ENCODE measurements at regions not wholly inside any gene's neighbourhood (a gene's known extent, or its start where the extent isn't known, plus 50 kb on each side); places are given as distances from the start of the nearest gene placed in this dataset.

- H3K79me2 ChIP-seq (ENCODE audit: insufficient read depth, low read length) = no peaks in the 10 kb centered on the region
- H3K9me3 Mint-ChIP-seq = no peaks in the 10 kb centered on the region; a peak in 1 of 5 replicates
Measured at GRCh38 chr9:21684231-21684630, 118.2 kb upstream of the MTAP start.

More at GRCh38 chr9:21684231-21684630, 118.2 kb upstream of the MTAP start:
- Histone ChIP-seq H3K18ac (ENCODE audit: insufficient read length, low read depth, low read length) (no peak overlapping the region), H3K4me2 (ENCODE audit: insufficient read depth, insufficient read length, low read length) (no peak overlapping the region), H3K56ac (ENCODE audit: insufficient read length, low read depth, low read length) (no peak overlapping the region), H2BK12ac (ENCODE audit: insufficient read length, low read depth, low read length) (no peak overlapping the region), H2AFZ (ENCODE audit: low read length) (no peak overlapping the region), H2BK20ac (ENCODE audit: low read depth, low read length, poor library complexity, severe bottlenecking) (no peak overlapping the region), H2BK15ac (ENCODE audit: low read depth, low read length) (no peak overlapping the region), H3K14ac (ENCODE audit: insufficient read depth, low read length) (no peak overlapping the region), H4K91ac (ENCODE audit: insufficient read length, low read depth, low read length) (no peak overlapping the region), H3K27me3 (ENCODE audit: insufficient read depth, low read length) (no peaks in the 10 kb centered on the region), H4K5ac (ENCODE audit: insufficient read length, low read depth, low read length) (no peak overlapping the region), H2BK5ac (ENCODE audit: insufficient read length, low read length) (no peak overlapping the region), H3K27ac (ENCODE audit: insufficient read length, low read depth, low read length) (no peak overlapping the region), H3K79me1 (ENCODE audit: insufficient read depth, low read depth, low read length, poor library complexity, severe bottlenecking) (no peaks in the 10 kb centered on the region), H3K9me3 (ENCODE audit: control insufficient read depth, low read depth, low read length) (no peaks in the 10 kb centered on the region), H3K23ac (ENCODE audit: insufficient read length, low read depth, low read length) (no peak overlapping the region), H3K9ac (ENCODE audit: extremely low read depth, insufficient read length, low read length) (no peak overlapping the region), H2AK5ac (ENCODE audit: insufficient read length, low read length) (no peak overlapping the region), H3K23me2 (ENCODE audit: insufficient read length, low read depth, low read length, poor library complexity, severe bottlenecking) (no peaks in the 10 kb centered on the region), H4K8ac (replicated peaks; ENCODE audit: insufficient read length, low read depth, low read length) (no peak overlapping the region), H2BK120ac (ENCODE audit: low read depth, low read length, poor library complexity, severe bottlenecking) (no peak overlapping the region), H3T11ph (ENCODE audit: low read length) (no peak overlapping the region), H4K20me1 (ENCODE audit: control insufficient read depth, insufficient read depth, insufficient read length) (no peaks in the 10 kb centered on the region), H3K4ac (ENCODE audit: low read depth, low read length) (no peak overlapping the region), H3K4me1 (ENCODE audit: insufficient read depth, low read length) (peaks cover 3% of the 10 kb centered on the region; the same call in 1 of the 2 replicates)
- Mint-ChIP-seq H3K27me3 (ENCODE audit: low read depth) (peaks cover 5% of the 10 kb centered on the region), H3K27ac (no peak overlapping the region), H3K4me3 (no peak overlapping the region), H3K36me3 (ENCODE audit: insufficient read depth in 1 of 3, low read depth in 3 of 3) (no peaks in the 10 kb centered on the region), H3K4me1 (peaks cover 0 to 7% of the 10 kb centered on the region in 2 experiments; a peak in 2 of 4 replicates)
- no CpG with 5 or more reads among the region's 2 CpGs for WGBS (ENCODE audit: extremely low coverage, insufficient read length, low lambda C conversion rate)
- TF ChIP-seq, protein P1, sequence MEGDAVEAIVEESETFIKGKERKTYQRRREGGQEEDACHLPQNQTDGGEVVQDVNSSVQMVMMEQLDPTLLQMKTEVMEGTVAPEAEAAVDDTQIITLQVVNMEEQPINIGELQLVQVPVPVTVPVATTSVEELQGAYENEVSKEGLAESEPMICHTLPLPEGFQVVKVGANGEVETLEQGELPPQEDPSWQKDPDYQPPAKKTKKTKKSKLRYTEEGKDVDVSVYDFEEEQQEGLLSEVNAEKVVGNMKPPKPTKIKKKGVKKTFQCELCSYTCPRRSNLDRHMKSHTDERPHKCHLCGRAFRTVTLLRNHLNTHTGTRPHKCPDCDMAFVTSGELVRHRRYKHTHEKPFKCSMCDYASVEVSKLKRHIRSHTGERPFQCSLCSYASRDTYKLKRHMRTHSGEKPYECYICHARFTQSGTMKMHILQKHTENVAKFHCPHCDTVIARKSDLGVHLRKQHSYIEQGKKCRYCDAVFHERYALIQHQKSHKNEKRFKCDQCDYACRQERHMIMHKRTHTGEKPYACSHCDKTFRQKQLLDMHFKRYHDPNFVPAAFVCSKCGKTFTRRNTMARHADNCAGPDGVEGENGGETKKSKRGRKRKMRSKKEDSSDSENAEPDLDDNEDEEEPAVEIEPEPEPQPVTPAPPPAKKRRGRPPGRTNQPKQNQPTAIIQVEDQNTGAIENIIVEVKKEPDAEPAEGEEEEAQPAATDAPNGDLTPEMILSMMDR (conservative IDR thresholded peaks at IDR 0.05) = no peak
- no peak for DNase-seq

Data from H9 (cell line).